Cardiac fibroblast (primary cell): ENCODE measurements at regions not wholly inside any gene's neighbourhood (a gene's known extent, or its start where the extent isn't known, plus 50 kb on each side); places are given as distances from the start of the nearest gene placed in this dataset.
A peak's percentile ranks its signal among the peaks of the same experiment; 100 is the strongest.

ENCODE experiments used
- DNase-seq, 2 donors: peaks; one replicate each; pipeline versions ENCODE4 v3.0.0 to v3.0.0-alpha.2; 2010; ENCODE audit warnings: low read depth in 2 of 2
- H3K4me3 ChIP-seq, 2 donors: replicated peaks in 1 of 2; 1 replicate in 1 of 2; 2 replicates in 1 of 2; pipeline ENCODE4 v1.5.1; 2011; ENCODE audit warnings: low read depth in 2 of 2, low read length in 2 of 2, mild to moderate bottlenecking in 2 of 2, moderate library complexity in 1 of 2
- CTCF ChIP-seq: IDR thresholded peaks from one replicate; pipeline ENCODE4 v1.5.1; 2011; ENCODE audit warnings: low read depth, mild to moderate bottlenecking, low read length, inconsistent platforms

DNA sequence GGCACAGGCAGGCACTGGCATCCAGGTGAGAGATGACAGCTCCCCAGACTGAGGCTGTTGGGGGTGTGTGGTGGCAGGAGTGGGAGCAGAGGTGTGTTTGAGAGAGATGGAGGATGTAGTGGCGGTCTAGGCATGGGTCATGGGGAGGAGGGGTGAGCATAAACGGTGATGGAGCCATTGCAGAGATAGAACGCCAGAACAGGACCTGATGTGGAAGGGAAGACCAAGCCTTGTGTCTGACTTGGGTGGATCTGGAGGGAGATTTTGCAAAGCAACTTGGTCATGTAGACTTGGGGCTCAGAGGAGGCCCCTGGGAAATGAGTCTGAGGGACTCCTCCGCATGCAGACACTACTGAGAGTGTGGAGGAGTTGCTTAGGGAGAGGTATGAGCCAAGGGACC is 50.0 kb upstream of the CLDN5 start:
- DNase-seq, result no peak
- H3K4me3 ChIP-seq, result no peak overlapping the region
- no peak for TF ChIP-seq CTCF

GRCh38 chr22:19576460-19577421 is 52.5 kb upstream of the CLDN5 start:
- peak; percentile 66 to 93 for DNase-seq
- H3K4me3 ChIP-seq, result peak overlapping the region in 1 of 2 donors; percentile 24
- no peak for TF ChIP-seq CTCF

DNA sequence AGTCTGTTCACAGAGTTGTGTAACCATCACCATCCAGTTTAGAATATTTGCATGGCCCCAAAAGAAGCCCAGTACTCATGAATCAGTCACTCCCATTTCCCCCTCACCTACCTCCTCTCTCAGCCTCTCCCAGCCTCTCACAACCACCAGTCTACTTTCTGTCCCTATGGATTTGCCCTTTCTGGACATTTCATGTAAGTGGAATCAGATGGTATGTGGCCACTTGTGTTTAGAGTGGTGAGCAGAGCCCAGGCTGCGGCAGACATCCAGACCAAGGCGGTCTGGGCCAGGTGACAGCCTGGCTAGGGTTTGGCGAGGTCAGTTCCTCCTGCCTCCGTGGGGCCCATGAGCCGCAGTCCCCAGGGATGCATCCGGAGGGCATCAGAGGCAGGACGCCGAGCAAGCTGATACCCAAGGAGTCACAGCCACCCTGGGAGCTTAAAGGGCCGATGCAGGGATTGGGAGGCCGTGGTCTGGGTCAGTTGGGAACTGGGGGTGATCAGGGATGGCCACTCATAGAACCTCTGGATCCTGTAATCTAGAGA is 53.3 kb upstream of the CLDN5 start:
- no peak for TF ChIP-seq CTCF
- no peak for DNase-seq
- H3K4me3 ChIP-seq, result no peak overlapping the region

DNA sequence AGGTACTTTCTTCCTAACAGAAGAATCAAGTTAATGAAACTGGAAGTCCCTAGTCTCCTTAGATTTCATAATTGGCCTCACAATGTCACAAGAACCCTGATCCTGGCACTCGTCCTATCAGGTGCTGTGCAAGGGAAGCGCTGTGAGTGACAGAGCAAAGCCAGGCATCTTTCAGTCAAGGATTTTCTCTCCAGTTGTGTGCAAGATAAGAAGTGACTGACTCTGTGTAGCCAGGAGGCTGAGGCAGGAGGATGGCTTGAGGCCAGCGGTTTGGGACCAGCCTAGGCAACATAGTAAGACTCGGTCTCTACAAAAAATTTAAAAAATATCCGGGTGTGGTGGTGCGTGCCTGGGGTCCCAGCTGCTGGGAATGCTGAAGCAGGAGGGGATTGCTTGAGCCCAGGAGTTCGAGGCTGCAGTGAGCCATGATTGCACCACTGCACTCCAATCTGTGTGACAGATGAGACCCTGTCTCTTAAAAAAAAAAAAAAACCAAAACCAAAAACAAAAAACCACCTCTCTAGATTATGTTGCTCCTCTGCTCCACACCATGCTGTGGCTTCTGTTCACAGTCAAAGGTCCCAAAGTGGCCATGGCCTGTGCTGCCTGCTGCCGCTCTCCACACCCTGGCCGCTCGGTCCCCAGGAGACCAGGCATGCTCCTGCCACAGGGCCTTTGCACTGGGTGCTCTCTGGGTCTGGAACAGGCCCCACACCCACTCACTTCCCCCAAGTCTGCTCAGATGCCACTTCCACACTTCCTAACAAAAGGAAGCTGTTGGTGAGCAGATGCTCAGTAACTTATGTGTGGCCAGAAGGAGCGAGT is 54.2 kb upstream of the CLDN5 start:
- DNase-seq, result no peak
- no peak for TF ChIP-seq CTCF
- no peak overlapping the region for H3K4me3 ChIP-seq

- DNase-seq, result no peak
- TF ChIP-seq CTCF, result no peak
- no peak overlapping the region for H3K4me3 ChIP-seq
Observed at GRCh38 chr22:19579115-19579811, 55.1 kb upstream of the CLDN5 start.

- DNase-seq, result peak; percentile 17 to 36
- H3K4me3 ChIP-seq, result no peak overlapping the region
- no peak for TF ChIP-seq CTCF
Observed at GRCh38 chr22:19579880-19580279, 55.7 kb upstream of the CLDN5 start.
